HG03025 (cell line): ENCODE measurements at regions not wholly inside any gene's neighbourhood (a gene's known extent, or its start where the extent isn't known, plus 50 kb on each side); places are given as distances from the start of the nearest gene placed in this dataset.

Experiments used
- ATAC-seq: cut with Tn5 transposase; IDR thresholded peaks from one replicate; pipeline ENCODE4 v1.9.1; 2021; ENCODE audit warnings: mild to moderate bottlenecking, moderate library complexity; ENCODE audit not compliant: unreplicated experiment, low FRiP score

DNA sequence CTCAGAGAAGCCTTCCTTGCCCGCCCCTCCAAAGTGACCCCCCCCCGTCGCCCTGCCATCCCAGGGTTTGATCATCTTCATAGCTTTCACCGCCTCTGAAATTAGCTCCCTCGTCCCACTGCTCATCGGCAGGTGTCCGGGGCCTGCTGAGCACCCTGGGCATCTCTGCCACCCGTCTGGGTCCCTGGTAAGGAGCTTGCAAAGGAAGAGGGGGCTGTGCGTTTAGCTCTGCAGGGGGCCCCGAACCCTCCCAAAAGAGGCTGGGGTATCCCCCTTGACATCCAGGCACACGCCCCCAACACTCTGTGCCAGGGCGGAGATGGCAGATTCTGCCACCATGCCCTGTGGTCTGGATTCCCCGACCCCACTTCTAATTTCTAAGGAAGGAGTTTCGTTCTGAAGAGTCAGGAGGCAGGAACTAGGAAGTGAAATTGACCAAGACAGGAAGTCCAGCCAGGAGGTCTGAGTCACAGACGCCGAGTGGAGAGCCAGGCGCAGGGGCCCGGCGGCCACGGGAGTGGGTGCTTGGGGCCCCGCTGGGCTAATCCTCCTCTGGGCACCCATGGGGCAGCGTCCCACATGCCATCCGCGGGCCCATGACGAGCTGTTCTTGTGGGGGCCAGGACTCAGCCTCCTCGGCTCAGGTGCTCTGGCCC is 95.7 kb downstream of the RFLNA start:
- ATAC-seq: no peak

DNA sequence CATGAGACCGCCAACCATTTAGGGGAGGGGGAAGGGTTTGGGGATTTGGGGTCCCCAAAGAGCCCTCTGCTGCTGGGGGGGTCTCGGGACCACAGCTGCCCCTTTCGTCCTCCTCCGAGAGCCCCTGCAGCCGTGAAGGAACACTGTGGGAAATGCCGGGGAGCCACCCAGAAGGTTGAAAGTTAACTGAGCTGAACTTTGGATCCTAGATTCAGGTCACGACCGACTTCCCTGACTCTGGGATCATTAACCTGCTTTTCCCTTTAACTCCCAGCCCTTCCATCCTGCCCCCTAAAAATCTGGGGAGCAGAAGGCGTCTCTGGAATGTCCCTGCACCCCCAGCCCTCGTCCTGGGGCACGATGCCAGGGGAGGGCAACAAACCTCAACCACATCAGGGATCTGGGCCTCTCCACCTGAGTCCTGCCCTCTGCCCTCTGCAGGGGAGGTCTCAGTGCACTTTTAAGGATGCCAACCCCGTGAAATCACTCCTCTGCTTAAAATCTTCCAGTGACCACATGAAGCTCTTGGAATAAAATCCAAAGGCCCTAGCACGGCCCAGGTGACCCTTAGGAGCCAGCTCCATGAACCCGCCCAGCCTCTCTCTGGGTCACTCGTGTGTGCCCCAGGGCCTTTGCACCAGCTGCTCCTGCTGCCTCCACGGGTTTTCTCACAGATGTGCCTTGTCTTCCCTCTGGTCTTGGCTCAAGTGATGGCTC is 95.0 kb downstream of the RFLNA start:
- no peak for ATAC-seq

DNA sequence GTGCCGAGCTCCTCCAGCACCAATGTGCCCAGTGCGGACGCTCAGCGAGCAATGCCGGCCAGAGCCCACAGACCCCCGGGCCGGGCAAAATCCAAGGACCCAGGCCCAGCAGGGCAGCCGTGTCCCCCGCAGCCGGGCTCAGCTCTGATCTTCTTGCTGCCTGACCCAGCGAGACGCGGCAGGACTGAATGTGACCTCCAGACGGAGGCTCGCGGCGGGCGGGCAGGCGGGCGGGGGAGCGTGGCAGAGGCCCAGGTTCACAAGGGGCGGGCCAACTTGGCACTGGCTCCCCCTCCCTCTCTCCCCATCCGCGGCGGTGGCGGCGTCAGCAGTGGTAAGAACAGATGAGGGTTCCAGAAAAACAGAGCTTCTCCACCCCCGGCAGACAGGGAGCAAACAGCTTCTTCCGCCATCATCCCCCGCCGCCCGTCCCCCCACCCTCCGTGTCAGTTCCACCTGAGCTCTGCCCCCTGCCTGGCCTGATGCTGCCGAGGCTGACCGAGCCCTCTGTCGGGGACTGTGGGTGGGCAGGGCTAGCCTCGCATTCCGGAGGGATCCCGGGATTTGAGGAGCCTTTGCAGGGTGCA is 94.3 kb downstream of the RFLNA start:
- ATAC-seq: no peak

DNA sequence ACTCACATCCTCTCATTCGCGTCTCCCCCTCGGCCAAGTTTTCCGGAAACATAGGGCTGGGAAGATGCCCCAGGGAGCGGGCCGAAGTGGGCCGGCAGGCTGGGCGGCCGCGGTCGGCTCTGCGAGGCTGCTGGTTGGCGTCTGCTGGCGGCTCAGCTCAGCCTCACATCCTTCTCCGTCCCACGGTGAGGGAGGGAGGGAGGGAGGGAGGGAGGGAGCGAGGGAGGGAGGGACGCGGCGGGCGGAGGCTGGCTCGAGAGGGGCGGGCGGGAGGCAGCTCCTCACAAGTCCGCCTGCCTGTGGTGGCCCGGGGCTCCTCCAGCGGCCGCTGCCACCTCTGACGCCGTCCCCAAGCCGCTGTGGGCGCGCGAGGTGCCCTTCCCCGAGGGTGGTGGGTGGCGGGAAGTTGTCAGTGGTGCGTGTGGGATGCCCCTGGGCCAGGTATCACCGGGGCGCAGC is 93.8 kb downstream of the RFLNA start:
- ATAC-seq: no peak

DNA sequence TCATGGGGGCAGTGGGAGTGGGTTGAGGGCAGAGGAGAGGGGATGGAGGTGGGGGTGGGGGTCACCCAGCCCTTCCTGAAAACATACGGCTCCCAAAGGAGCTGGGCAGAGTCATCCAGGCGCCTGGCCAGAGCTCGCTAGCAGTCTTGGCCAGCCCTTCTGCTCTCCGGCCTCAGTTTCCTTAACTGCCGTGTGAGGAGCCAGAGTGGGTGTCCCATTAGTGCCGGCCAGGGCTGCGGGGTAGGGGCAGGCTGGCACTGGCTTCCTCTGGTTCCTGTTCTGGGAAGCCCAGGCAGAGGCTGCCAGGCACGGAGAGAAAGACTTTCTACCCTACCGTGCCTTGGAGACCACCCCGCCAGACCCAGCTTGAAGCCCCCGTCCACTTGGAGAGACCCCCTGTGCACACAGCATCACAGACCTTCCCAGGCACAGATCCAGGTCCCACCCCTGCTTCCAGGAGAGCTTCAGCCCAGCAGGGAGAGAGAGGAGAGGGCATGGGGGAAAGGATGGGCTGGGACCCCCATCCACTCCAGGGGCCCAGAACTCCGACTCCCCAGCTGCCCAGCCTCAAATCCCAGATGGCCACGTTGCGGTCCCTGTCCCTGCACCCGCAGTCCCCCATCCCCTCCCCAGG is 93.3 kb downstream of the RFLNA start:
- no peak for ATAC-seq

DNA sequence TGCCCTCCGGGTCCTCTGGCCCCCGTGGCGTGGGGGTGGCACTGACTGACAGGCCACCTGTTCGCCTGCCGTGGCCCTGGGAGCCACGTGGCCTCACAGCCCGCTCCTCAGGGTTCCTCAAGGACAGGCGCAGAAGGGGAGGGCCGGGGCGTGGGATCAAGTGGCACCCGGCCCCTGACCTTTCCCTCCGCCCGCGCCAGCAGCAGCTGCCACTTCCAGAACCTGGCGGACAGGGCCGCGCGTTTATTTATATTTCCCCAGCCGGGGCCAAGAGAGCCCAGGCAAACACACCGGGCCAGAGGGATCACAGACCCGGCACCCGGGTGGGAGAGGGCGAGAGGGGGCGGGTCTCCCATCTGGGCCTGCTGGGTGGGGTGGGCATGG is 92.6 kb downstream of the RFLNA start:
- no peak for ATAC-seq

DNA sequence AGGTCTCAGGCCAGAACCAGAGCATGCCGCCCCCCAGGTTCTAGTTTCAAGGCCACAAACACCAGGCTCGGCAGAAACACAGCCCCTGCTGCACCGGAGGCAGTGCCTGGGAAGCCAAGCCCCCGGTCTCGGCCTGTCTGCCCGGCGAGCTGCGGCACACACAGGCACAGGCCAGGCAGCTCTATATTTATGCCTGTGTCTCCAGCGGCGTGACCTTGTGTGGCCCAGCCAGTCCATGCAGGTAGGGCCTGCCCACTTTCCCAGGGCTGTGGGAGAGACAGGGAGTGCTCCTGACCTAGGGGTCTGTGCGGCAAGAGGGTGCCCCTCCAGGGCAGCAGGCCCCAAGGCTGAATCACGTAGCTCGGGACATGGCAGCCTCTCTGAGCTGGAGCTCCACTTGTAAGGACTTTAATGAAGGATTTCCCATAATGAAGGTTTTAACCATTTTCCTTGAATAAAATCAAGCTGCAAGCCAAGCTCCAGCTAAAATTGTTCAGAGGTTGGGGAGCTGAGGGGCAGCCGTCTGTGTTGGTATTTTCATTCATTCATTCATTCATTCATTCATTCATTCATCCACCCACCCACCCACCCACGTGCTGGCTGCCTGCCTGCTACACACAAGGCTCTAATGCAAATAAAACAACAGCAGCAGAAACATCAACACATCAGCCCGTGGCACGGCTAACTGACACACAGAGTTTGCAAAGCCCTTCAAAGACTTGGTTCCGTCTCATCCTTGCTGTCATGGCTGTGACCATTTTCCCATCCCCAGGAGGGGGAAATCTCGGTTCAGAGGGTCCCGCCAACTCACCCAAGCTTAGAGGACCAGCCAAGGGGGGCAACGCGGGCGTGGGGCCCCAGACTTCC is 92.0 kb downstream of the RFLNA start:
- no peak for ATAC-seq

DNA sequence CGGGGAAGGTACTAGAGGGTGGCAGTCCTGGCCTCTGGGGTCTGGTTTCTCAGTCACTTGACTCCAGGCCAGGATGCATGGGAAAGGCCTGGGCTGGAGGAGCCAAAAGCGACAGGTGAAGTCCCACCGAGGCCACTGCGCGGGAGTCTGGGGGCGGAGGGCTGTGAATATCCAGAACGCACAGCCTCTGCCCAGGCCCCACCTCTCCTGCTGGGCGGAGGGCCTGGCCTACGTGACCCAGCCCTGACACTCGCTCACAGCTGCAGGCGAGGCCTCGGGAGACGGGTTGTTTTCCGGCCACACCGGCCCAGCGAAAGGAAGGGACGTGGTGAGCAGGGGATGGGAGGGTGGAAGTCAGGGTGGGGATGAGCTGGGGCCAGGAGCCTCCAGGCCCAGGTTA is 91.2 kb downstream of the RFLNA start:
- no peak for ATAC-seq

DNA sequence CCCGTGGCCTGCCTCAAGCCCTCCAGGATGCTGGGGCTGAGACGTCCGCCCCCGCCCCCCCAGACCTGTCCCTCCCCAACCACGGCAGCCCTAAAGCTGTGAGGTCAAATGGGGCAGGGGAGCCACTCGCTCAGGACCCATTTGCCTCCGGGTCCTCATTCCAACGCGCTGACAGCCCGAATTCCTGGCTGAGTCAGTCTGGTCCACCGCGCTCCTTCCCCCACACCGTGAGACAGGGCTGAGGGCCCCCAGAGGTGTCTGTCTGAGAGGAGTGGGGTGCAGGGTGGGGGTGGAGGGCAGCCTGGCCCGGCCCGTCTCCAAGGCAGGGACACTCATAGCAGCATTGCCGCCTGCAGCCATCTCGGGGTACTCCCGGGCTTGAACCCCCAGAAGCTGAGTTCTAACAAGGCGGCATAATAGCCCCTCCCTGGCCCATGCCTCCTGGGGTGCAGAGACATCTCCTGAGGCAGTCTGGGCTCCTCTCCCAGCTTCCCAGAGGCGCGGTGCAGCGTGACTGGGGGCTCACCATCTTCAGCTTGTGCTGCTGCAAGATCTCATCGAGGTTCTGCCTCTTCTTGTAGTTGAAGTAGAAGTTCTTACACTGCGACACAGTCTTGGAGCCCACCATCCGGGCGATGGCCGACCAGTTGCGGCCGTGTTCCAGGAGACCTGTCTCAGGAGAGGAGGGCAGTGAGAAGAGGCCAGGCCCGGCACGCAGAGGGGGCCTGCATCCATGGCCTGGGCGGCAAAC is 90.5 kb downstream of the RFLNA start:
- no peak for ATAC-seq

DNA sequence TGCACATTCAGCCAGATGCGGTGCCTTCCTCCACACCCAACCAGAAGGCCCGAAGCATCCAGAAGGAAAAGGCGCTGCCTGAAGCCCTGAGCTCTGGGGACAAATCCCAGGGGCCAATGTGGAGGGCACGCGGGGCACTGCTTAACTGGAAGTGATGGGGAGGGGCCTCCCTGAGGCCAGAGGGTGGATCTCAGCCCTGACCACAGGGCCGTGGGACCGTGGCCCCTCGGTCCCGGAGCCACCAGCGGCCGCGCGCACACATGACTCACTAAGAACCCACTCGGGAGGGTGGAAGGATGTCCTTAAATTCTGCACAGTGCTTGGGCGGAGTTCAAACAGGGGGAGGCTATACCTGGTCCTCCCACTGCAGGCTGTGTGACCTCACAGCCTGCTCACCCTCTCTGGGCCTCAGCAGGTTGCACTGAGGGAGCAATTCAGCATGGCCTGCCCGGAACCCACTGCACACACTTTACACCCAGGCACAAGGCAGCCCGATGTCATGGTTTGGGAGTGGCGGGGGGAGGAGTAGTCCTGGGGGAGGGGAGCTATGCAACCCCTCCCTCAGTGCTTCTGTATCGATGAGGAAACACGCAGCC is 89.5 kb downstream of the RFLNA start:
- ATAC-seq: no peak

DNA sequence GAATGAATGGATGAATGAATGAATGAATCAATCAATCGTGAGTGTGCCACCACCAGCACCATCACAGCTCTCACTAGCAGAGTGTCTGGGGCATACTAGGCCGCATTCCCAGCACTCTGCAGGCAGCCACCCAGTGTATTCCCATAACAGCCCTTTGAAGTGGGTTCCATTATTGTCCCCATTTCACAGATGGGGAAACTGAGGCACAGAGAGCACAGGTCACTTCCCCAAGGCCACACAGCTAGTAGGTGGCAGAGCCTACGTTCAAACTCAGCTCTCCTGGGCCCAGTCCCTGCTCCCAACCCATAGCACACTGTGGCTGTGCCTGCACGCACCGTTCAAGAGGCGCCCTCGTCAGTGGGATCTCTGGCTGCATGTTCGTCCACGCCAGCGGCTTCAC is 88.1 kb downstream of the RFLNA start:
- no peak for ATAC-seq

DNA sequence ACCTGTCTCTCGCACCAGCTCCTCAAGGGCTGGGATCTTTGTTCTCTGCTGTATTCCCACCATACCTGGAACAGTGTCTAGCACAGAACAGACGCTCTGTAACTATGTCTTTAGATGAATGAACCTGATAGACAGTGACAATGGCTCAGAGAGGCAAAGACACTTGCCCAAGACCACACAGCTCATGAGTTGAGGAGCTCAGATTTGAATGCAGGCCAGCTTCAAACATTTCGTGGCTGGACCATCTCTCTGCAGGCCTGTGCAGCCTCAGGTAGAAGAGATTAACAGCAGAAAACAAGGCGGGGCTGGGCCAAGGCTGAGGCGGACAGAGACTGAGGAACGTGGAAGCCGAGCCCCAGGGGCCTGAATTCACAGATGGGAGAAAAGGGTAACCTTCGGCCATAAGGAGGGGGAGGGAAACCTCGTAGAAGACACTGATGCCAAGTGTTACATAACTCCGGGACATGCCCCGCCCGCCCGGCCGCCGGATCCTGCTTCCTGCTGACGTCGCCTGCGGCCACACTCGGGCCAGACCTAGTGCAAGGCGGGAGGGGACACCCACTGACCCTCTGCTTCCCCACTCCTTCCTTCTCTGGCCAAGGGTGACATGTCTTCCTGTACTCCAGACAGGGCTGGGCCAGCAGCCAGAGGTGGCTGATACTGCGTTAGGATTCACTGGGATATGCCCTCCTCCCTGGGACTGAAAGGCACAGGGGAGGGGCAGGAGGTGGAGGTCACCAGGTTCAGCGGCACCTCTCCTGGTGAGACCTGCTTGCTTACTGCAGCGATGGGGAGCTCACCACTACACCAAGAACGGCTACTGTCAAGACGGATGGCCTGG is 86.8 kb downstream of the RFLNA start:
- ATAC-seq: no peak

DNA sequence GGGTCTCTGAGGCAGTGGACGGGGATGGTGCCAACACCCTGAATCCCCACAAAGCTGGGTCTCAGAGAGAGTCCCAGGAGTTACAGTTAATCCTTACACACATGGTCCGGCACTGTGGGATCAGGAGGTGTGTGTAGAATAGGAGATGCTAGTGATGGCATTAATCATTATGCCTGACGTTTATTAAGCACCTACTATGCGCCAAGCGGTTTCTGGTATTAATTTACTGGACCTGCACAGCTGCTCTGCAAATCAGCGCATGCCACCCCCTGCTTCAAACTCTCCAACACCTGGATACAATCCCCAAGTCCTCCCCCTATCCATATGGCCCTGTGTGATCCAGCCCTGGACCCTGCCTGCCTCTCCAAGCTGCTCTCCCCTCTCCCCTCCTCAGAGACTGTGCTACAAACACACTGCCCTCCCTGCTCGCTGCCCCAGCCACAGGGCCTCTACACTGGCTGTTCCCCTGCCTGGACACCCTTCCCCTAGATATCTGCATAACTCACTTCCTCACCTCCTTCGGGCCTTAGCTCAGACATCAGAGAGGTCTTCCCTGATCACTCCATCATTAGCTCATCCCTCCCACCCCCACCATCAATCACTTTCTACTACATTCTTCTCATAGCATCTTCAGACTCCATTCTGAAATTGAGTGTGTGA is 86.0 kb downstream of the RFLNA start:
- no peak for ATAC-seq

DNA sequence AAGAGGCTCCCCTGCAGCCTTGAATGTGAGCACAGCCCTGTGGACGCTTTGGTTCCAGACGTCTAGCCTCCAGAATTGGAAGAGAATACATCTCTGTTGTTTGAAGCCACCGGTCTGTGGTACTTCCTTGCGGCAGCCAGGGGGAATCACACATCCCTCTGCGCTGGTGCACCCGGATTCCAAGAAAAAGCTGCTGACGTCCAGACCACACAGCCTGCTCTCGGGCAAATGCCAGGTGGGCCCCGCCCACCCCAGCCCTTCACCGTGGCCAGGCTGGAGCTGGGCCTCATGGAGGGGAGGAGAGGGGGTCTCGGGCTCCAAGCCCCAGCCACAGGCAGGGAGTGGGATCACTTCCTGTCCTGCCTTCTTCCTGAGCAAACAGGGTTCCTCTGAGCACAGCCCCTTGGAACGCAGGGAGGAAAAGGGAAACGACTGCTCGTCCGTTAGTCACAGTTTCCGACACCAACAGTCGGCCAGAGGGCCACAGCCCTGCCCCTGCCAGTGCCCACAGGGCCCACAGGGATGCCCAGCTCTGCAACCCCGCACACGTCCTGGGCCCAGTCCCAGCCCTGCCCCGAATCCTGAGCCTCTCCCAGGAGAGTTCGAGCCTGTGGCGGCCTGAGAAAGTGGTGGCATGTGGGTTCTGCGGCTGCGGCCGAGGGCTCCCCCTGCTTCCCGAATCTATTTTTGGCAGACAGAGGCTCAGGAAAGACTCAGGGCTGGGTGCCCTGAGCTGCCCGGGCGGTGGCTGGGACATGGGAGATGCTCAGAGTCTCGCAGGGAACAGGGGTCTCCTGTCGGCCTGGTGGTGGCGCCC is 85.3 kb downstream of the RFLNA start:
- ATAC-seq: no peak

DNA sequence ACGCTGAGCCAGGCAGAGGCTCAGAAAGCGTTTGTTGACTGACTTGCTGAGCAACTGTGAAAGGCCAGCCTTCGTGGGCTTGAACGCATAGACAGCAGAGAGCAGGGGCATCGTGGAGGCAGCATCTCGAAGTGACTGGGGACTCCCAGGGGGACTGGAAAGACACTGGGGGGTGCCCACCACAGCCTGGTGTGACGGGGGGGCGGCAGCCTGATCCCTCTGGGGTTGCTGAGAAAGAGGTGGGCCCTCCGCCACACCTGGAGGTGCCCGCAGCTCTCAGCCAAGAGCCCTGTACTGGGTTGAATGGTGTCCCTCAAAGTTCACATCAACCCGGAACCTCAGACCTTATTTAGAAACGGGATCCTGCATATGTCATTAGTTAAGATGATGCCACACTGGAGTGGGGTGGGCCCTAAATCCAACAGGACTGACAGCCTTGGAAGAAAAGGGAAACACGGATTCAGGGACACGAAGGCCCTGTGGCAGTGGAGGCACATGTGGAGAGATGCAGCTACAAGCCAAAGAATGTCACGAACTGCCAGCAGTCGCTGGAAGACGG is 84.6 kb downstream of the RFLNA start:
- ATAC-seq: no peak

DNA sequence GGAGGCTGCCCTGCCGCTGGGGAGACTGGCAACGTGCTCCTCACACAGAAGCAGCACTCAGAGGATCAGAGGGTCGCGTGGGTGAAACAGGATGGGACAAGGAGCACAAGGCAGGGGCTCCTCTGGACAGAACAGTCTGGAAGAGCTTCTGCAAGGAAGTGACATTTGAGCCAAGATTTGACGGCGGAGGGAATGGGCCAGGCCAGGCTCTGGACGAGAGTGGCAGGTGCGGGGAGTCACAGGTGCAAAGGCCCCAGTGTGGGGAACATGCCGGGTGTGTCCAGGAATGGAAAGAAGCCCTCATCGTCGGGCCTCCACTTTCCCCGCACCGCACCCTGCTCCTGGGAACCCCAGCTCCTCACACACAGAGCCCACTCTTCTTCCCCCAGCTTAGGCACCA is 84.0 kb downstream of the RFLNA start:
- no peak for ATAC-seq

DNA sequence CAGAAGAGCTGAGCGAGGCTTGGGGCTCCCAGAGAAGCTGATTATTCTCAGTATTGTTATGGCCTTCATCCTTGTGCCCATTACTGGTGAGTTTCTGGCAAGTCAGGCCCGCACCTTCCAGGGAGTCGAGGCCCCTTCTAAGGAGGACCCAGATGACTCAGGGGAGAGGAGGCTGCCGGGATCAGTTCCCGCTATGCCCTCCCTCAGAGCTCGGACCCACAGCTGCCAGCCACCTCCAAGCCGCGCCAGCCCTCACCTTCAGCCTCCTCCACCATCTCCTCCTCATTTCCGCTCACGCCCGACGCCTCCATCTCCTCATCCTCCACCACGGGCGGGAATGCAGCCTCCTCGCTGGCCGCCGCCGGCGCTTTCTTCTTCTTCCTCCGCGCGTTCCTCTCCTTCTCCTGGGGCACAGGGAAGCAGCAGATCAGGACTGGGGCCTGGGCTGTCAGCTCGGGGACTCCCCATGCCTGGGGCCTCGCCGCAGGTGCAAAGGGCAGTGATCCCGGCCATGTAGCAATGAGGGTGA is 83.2 kb downstream of the RFLNA start:
- ATAC-seq: no peak
